ENCODE measurements at regions not wholly inside any gene's neighbourhood (a gene's known extent, or its start where the extent isn't known, plus 50 kb on each side); places are given as distances from the start of the nearest gene placed in this dataset.

GRCh38 chr18:67778016-67778415 lies 261.5 kb upstream of the DSEL start:
- TF ChIP-seq CTCF (IDR thresholded peaks at IDR 0.05) (no peak), POLR2A (IDR thresholded peaks at IDR 0.05) (no peak)

Data from Peyer's patch (tissue), 4 donors.